ENCODE measurements at regions not wholly inside any gene's neighbourhood (a gene's known extent, or its start where the extent isn't known, plus 50 kb on each side); places are given as distances from the start of the nearest gene placed in this dataset.
A peak's percentile ranks its signal among the peaks of the same experiment; 100 is the strongest.

- H3K27me3 Mint-ChIP-seq = peaks cover 9% of the 10 kb centered on the region
- H3K27ac Mint-ChIP-seq = no peak overlapping the region
- peak; percentile 50 for ATAC-seq (ENCODE audit: low read depth)
These were observed 273.9 kb upstream of the NFE2L3 start for GRCh38 chr7:25877802-25878789.

DNA sequence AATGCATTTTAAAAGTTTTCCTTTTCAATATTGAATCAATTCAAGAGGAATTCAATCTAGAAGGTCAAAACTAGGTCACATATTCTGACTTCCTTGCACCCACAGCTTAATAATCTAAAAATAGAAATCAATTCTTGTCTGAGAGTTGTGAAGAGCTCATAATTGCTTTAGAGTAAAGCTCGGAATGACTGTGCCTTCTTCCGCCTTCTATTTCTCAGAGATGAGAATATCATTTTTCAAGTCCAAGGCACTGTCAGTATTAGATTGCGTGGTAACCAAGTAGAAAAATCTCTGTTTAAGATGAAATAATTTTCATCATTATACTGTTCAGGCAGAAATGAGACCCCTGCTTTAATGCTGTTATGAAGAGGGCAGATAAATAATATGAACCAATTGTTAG is 272.2 kb upstream of the NFE2L3 start:
- Mint-ChIP-seq H3K36me3 (no peaks in the 10 kb centered on the region), H3K9me3 (no peaks in the 10 kb centered on the region), H3K27me3 (peaks cover 16% of the 10 kb centered on the region), H3K4me1 (peaks cover 8% of the 10 kb centered on the region), H3K4me3 (no peak overlapping the region), H3K27ac (no peak overlapping the region)
- DNase-seq (ENCODE audit: low spot score in 2 of 2) = no peak
- no peak for ATAC-seq (ENCODE audit: low read depth)

More at GRCh38 chr7:25877802-25878789, 273.9 kb upstream of the NFE2L3 start:
- H3K9me3 Mint-ChIP-seq = no peaks in the 10 kb centered on the region
- H3K36me3 Mint-ChIP-seq = no peaks in the 10 kb centered on the region
- H3K4me1 Mint-ChIP-seq = peaks cover 8% of the 10 kb centered on the region
- H3K4me3 Mint-ChIP-seq = no peak overlapping the region
- no peak for DNase-seq (ENCODE audit: low spot score in 2 of 2)

DNA sequence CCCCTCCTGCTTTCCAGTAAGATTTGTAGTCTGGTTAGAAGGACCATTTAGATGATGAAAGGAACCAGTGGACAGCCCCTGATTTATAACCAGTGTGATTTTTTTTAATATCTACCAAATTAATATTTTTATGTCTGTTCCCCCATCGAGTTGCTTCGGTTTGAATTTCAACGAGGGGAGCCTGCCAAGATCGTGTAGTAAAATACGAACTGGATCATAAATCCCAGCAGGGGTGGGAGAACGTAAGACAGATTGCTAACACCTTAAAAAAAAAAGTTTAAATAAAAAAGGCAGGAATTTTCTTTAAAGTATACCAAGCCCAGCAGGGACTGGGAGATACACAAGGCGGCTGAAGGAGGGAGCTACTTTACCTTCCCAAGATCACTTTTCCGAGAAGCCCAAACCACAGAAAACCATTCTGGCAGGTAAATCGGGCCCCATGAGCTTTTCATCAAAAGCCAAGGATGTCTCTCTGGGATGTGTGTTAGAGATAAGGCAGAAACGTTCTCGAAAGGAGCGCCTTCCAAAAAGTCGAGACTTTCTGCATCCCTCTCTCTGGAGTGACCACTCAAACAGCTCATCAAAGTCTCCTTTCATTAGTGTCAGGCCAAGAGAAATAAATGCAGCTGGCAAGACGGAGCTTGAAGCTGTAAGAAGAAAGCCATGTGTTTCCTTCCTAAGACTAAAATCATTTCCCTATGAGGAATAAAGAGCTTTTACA is 270.5 kb upstream of the NFE2L3 start:
- Mint-ChIP-seq H3K27me3 (peaks cover 21% of the 10 kb centered on the region), H3K4me3 (no peak overlapping the region), H3K4me1 (peaks cover 10% of the 10 kb centered on the region), H3K27ac (no peak overlapping the region), H3K9me3 (no peaks in the 10 kb centered on the region), H3K36me3 (no peaks in the 10 kb centered on the region)
- ATAC-seq (ENCODE audit: low read depth) (no peak), DNase-seq (ENCODE audit: low spot score in 2 of 2) (no peak)

DNA sequence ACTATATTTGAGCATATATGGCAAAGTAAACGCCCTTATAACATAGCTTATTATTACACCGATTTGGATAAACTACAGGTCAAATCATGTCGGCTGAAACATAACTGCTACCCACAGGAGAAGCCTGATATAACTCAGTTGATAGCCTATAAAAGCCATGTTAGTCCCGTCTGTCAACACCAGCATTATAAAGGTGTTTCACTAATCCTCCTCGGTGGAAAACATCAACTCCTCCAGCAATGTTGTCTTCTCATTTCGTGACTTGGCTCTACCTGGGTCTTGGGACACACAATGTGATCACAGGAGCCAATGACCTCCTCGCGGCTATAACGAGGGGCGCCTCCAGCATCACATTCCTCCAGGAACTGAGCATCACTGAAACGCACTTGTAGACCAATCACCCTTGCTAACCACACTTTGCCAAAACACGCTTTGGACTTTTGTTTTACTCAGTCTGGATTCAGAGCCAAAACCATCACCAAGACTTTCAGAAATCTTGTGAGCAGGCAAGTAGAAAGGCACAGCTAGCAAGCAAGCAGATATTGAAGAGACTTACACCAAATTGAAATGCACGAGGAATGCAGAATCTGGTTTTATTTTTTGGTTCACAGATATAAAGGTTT is 269.7 kb upstream of the NFE2L3 start:
- Mint-ChIP-seq H3K4me3 (no peak overlapping the region), H3K9me3 (no peaks in the 10 kb centered on the region), H3K27ac (no peak overlapping the region), H3K4me1 (peaks cover 10% of the 10 kb centered on the region), H3K36me3 (no peaks in the 10 kb centered on the region), H3K27me3 (peaks cover 23% of the 10 kb centered on the region)
- no peak for DNase-seq (ENCODE audit: low spot score in 2 of 2)
- ATAC-seq (ENCODE audit: low read depth) = no peak

DNA sequence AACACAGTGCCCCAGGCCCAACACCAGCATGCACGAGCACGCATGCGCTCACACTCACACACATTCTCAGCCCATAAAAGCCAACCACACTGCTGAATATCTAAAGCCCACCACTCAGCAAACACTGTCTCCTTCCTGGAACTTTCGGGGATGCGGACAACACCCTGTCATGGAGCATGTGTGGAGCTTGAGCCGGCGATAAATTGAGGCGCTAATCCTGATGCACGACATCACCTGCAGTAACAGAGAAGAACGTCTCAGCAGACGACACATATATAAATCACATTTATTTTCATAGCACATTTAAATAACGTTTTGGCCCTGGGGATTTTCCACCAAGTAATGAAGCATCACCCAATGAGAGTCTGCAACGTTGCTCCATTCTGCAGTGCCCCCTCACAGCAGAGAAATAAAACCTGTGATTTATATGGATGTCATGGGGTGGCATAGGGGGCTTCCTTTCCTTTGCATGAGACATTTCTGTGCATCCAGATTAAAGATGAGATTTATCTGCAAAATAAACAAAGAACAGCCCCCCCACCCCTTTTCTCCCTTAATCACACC is 267.7 kb upstream of the NFE2L3 start:
- DNase-seq (ENCODE audit: low spot score in 2 of 2) (no peak), ATAC-seq (ENCODE audit: low read depth) (no peak)
- Mint-ChIP-seq H3K4me3 (no peak overlapping the region), H3K27me3 (peaks cover 24% of the 10 kb centered on the region), H3K9me3 (no peaks in the 10 kb centered on the region), H3K4me1 (peaks cover 4% of the 10 kb centered on the region), H3K27ac (no peak overlapping the region), H3K36me3 (no peaks in the 10 kb centered on the region)

DNA sequence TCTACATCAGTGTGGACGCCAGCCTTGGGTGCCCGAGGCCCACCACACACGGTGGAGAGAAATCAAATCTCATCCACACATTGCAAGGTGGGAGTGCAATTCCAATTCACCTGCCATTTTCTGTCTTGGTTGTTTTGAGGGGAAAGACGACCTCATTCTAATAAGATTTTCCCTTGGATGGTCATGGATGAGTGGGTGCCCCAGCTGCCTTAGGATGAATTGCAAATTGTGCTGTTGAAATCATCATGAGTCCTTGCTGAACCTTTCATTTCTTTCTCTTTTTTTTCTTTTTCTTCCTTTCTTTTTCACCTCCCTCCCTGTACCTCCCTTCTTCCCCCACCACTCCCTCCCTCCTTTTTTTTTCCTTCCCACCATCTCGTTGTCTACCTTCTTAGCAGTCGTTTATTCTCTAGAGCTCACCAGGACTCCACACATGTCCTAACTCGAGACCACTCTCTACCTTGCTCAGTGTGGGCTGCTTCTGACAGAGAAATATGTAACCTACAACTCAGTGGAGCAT is 266.9 kb upstream of the NFE2L3 start:
- Mint-ChIP-seq H3K9me3 (no peaks in the 10 kb centered on the region), H3K4me3 (no peak overlapping the region), H3K27me3 (peaks cover 29% of the 10 kb centered on the region), H3K27ac (no peak overlapping the region), H3K36me3 (no peaks in the 10 kb centered on the region), H3K4me1 (peaks cover 4% of the 10 kb centered on the region)
- no peak for ATAC-seq (ENCODE audit: low read depth)
- DNase-seq (ENCODE audit: low spot score in 2 of 2) = no peak

- DNase-seq (ENCODE audit: low spot score in 2 of 2) = no peak
- Mint-ChIP-seq H3K27ac (no peak overlapping the region), H3K9me3 (no peaks in the 10 kb centered on the region), H3K27me3 (peaks cover 30% of the 10 kb centered on the region), H3K4me1 (peaks cover 2% of the 10 kb centered on the region), H3K36me3 (no peaks in the 10 kb centered on the region), H3K4me3 (no peak overlapping the region)
- ATAC-seq (ENCODE audit: low read depth) = no peak
These were observed 265.4 kb upstream of the NFE2L3 start for GRCh38 chr7:25886387-25887240.

DNA sequence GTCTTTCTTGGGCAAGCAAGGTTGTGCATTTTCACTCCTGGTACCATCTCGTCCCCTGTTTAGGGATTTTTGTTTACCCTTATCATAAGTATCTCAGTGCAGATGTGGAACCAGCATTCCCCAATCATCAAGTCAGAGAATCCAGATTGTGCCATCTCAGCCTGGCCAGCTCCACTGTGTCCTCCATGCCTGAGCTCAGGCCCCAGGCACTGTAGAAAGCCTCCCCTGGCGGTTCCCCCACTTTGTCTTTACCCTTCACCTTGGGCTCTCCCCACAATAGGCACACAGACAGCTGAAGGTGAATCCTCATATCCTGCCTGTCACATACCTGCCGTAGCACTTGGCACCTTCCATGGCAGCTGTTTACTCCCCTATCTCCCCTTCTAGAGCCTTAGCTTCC is 264.7 kb upstream of the NFE2L3 start:
- Mint-ChIP-seq H3K27ac (no peak overlapping the region), H3K9me3 (no peaks in the 10 kb centered on the region), H3K27me3 (peaks cover 34% of the 10 kb centered on the region), H3K36me3 (no peaks in the 10 kb centered on the region), H3K4me3 (no peak overlapping the region), H3K4me1 (peaks cover 2% of the 10 kb centered on the region)
- no peak for DNase-seq (ENCODE audit: low spot score in 2 of 2)
- no peak for ATAC-seq (ENCODE audit: low read depth)

GRCh38 chr7:25887795-25888559 is 264.0 kb upstream of the NFE2L3 start:
- Mint-ChIP-seq H3K4me1 (peaks cover 5% of the 10 kb centered on the region), H3K36me3 (no peaks in the 10 kb centered on the region), H3K27me3 (peaks cover 34% of the 10 kb centered on the region), H3K27ac (no peak overlapping the region), H3K9me3 (no peaks in the 10 kb centered on the region), H3K4me3 (no peak overlapping the region)
- DNase-seq (ENCODE audit: low spot score in 2 of 2) (no peak), ATAC-seq (ENCODE audit: low read depth) (no peak)

DNA sequence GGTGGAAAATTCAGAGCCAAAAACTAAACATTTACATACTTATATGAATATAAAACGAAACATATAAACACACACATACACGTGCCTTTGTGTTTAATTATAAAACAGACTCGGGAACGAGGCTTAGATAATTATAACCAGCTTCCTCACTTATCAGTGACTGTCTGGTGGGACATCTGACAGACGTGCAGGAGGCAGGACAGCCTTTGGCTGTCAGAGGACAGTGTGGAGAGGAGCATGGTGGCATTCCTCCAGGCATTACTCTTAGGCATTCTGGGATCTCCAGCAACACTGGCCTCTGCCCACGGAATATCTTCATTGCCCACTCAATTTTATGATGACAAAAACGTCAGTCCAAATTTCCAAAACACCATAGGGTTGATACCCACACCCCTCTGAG is 262.2 kb upstream of the NFE2L3 start:
- Mint-ChIP-seq H3K9me3 (no peaks in the 10 kb centered on the region), H3K4me1 (peaks cover 16% of the 10 kb centered on the region), H3K27me3 (peaks cover 25% of the 10 kb centered on the region), H3K36me3 (no peaks in the 10 kb centered on the region), H3K27ac (no peak overlapping the region), H3K4me3 (no peak overlapping the region)
- DNase-seq (ENCODE audit: low spot score in 2 of 2) (no peak), ATAC-seq (ENCODE audit: low read depth) (no peak)

- no peaks in the 10 kb centered on the region for H3K9me3 Mint-ChIP-seq
- H3K4me3 Mint-ChIP-seq = no peak overlapping the region
- peaks cover 21% of the 10 kb centered on the region for H3K27me3 Mint-ChIP-seq
- ATAC-seq (ENCODE audit: low read depth) (no peak), DNase-seq (ENCODE audit: low spot score in 2 of 2) (no peak)
- H3K4me1 Mint-ChIP-seq = peaks cover 26% of the 10 kb centered on the region
- no peak overlapping the region for H3K27ac Mint-ChIP-seq
- H3K36me3 Mint-ChIP-seq = no peaks in the 10 kb centered on the region
These were observed 260.4 kb upstream of the NFE2L3 start for GRCh38 chr7:25891591-25891990.

DNA sequence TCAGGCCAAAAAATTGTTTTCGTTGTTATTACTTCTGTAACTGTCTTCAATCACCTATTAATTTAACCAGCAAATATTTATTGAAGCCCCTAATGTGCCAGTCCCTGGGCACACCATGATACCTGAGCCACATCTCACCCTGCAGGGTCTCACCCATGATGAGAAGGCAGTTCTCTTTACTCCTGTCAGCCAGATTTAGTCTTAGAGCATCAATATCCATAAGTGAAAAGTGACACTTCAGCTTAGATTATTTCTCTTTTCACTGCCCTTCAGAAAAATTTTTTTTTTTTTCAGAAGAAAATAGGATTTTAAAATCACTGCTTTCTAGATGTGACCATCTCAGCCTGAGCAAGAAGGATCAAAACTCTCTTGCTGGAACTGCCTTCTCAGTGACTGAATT is 258.6 kb upstream of the NFE2L3 start:
- Mint-ChIP-seq H3K27me3 (peaks cover 26% of the 10 kb centered on the region), H3K4me3 (peak overlapping the region; percentile 73), H3K9me3 (no peaks in the 10 kb centered on the region), H3K4me1 (peaks cover 26% of the 10 kb centered on the region), H3K36me3 (no peaks in the 10 kb centered on the region), H3K27ac (no peak overlapping the region)
- ATAC-seq (ENCODE audit: low read depth) (no peak), DNase-seq (ENCODE audit: low spot score in 2 of 2) (no peak)
